ENCODE measurements at regions not wholly inside any gene's neighbourhood (a gene's known extent, or its start where the extent isn't known, plus 50 kb on each side); places are given as distances from the start of the nearest gene placed in this dataset.

DNA sequence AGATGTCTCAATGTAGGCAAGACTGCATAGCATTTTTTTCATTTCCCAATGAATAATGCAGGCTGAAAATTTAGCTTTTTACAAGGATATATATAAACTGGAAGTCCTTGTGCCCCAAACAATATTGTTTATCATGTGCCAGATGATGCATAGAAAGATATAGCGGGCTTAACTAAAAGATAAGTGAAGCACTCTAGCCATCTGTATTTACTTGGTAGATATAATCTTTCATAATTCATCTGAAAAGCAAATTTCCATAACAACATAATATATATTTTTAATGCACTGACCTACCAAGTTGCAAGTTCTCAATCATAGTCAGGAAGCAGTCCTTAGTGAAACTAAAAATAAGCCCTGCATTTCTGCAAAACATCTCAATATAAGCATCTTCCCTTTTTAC, 653.3 kb downstream of the NLGN4X start:
- DNase-seq (ENCODE audit: low spot score in 2 of 2, unreplicated experiment in 2 of 2), result no peak
- H3K27ac Mint-ChIP-seq, result no peak overlapping the region
- H3K4me3 Mint-ChIP-seq, result no peak overlapping the region
- peaks cover 3% of the 10 kb centered on the region for H3K9me3 Mint-ChIP-seq
- H3K27me3 Mint-ChIP-seq (ENCODE audit: low read depth), result no peaks in the 10 kb centered on the region
- TF ChIP-seq, protein P1, sequence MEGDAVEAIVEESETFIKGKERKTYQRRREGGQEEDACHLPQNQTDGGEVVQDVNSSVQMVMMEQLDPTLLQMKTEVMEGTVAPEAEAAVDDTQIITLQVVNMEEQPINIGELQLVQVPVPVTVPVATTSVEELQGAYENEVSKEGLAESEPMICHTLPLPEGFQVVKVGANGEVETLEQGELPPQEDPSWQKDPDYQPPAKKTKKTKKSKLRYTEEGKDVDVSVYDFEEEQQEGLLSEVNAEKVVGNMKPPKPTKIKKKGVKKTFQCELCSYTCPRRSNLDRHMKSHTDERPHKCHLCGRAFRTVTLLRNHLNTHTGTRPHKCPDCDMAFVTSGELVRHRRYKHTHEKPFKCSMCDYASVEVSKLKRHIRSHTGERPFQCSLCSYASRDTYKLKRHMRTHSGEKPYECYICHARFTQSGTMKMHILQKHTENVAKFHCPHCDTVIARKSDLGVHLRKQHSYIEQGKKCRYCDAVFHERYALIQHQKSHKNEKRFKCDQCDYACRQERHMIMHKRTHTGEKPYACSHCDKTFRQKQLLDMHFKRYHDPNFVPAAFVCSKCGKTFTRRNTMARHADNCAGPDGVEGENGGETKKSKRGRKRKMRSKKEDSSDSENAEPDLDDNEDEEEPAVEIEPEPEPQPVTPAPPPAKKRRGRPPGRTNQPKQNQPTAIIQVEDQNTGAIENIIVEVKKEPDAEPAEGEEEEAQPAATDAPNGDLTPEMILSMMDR (IDR thresholded peaks at IDR 0.05; ENCODE audit: unreplicated experiment), result no peak
- no peaks in the 10 kb centered on the region for H3K36me3 Mint-ChIP-seq
- no peaks in the 10 kb centered on the region for H3K4me1 Mint-ChIP-seq

DNA sequence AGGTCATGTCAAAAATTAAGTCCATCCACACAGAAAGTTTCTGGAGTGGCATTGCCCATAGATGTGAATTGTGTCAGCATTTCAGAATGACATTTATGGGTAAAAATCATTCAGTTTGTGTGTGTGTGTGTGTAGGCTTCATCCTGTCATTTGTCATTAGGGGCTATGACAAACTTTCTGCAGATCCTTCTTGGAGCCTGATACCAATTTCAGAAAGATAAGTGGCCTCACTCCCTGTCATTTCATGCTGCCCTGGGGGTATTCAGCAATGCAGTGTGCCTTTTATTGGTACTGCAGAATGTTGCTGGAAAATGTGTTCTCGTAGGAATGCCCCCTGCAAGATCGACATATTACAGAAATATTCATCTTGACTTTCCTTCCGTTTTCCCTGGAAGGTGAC, 659.7 kb downstream of the NLGN4X start:
- TF ChIP-seq, protein P1 (IDR thresholded peaks at IDR 0.05; ENCODE audit: unreplicated experiment), result no peak
- Mint-ChIP-seq H3K9me3 (no peaks in the 10 kb centered on the region), H3K27me3 (ENCODE audit: low read depth) (no peaks in the 10 kb centered on the region), H3K36me3 (no peaks in the 10 kb centered on the region), H3K27ac (no peak overlapping the region), H3K4me1 (no peaks in the 10 kb centered on the region), H3K4me3 (no peak overlapping the region)
- DNase-seq (ENCODE audit: low spot score in 2 of 2, unreplicated experiment in 2 of 2), result no peak

DNA sequence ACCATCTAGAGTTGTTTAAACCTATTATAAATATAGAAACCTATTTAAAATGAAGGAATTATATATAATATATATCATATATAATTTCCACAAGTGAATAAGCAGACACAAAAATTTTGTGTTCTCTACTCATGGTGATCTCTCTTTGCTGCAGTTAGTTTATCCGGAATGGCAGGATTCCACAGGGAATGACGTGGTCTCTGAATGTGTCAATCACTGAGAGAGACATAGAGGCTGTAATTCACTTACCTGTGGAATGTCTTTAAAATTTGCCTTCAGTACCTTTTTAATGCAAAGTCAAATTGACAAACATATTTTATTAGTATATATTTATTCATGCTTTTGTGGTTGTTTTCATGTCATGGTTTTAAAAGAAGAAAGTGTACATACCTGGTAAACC, 669.3 kb downstream of the NLGN4X start:
- Mint-ChIP-seq H3K27ac (no peak overlapping the region), H3K4me3 (no peak overlapping the region), H3K4me1 (peaks cover 2% of the 10 kb centered on the region), H3K27me3 (ENCODE audit: low read depth) (no peaks in the 10 kb centered on the region), H3K9me3 (peaks cover 49% of the 10 kb centered on the region), H3K36me3 (no peaks in the 10 kb centered on the region)
- DNase-seq (ENCODE audit: low spot score in 2 of 2, unreplicated experiment in 2 of 2), result no peak
- TF ChIP-seq, protein P1 (IDR thresholded peaks at IDR 0.05; ENCODE audit: unreplicated experiment), result no peak

DNA sequence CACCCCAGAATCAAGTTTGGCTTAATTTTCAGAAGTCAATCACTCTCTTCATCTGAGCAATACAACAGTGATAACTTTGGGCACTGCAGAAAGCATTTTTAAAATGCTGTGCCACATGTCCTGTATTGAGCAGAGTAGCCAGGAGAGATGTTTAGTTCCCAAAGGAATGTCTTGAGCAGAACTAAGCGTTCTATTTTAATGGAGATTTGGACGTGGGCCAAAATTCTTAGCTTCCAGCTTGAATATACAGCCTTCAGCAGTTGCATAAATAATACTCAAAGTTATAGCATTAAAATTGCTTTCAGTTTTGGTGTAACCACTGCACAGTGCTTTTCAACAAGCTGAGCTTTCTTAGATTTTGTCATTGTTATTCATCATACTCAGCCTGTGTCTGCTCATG, 679.2 kb downstream of the NLGN4X start:
- H3K4me3 Mint-ChIP-seq, result no peak overlapping the region
- TF ChIP-seq, protein P1 (IDR thresholded peaks at IDR 0.05; ENCODE audit: unreplicated experiment), result no peak
- no peak overlapping the region for H3K27ac Mint-ChIP-seq
- peaks cover 10% of the 10 kb centered on the region for H3K4me1 Mint-ChIP-seq
- peaks cover 26% of the 10 kb centered on the region for H3K9me3 Mint-ChIP-seq
- no peaks in the 10 kb centered on the region for H3K36me3 Mint-ChIP-seq
- no peaks in the 10 kb centered on the region for H3K27me3 Mint-ChIP-seq (ENCODE audit: low read depth)
- DNase-seq (ENCODE audit: low spot score in 2 of 2, unreplicated experiment in 2 of 2), result no peak

DNA sequence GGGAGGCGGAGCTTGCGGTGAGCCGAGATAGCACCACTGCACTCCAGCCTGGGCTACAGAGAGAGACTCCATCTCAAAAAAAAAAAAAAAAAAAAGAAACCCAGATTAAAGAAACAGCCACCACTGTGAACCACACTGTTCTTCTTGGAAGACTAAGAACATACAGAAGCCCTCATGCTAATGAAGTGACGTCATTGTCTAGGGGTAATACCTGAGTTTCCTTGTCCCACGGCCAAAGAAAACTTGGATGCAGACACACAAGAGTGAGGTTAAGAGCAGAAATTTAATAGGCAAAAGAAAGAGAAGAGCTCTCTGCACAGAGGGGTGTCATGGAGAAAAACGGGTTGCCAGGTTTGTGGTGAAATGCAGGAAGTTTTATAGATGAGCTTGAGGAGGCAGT, 691.6 kb downstream of the NLGN4X start:
- Mint-ChIP-seq H3K36me3 (no peaks in the 10 kb centered on the region), H3K4me1 (no peaks in the 10 kb centered on the region), H3K27me3 (ENCODE audit: low read depth) (peaks cover 6% of the 10 kb centered on the region), H3K9me3 (no peaks in the 10 kb centered on the region), H3K27ac (no peak overlapping the region), H3K4me3 (no peak overlapping the region)
- no peak for DNase-seq (ENCODE audit: low spot score in 2 of 2, unreplicated experiment in 2 of 2)
- TF ChIP-seq, protein P1 (IDR thresholded peaks at IDR 0.05; ENCODE audit: unreplicated experiment), result no peak

DNA sequence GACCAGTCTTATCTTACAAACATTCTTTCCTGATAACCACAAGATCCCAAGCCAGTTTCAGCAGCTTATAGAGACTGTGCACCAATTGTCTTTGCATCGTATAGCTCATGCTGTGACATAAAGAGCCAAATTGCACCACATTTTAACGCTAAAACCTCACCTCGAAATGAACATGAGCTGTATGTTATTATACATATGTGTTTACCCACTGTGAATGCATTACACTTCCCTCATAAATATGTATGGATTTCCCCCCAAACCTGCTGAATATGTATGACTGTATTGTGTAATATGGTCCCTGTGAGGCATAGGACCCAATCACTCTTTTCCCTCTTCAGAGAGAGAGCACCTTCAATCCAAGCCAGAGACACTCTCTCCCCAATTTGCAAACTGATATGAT, 692.4 kb downstream of the NLGN4X start:
- peaks cover 10% of the 10 kb centered on the region for H3K27me3 Mint-ChIP-seq (ENCODE audit: low read depth)
- H3K27ac Mint-ChIP-seq, result no peak overlapping the region
- no peaks in the 10 kb centered on the region for H3K9me3 Mint-ChIP-seq
- no peaks in the 10 kb centered on the region for H3K36me3 Mint-ChIP-seq
- H3K4me3 Mint-ChIP-seq, result no peak overlapping the region
- H3K4me1 Mint-ChIP-seq, result no peaks in the 10 kb centered on the region
- DNase-seq (ENCODE audit: low spot score in 2 of 2, unreplicated experiment in 2 of 2), result no peak
- TF ChIP-seq, protein P1 (IDR thresholded peaks at IDR 0.05; ENCODE audit: unreplicated experiment), result no peak
